Breast epithelium (tissue), 4 donors: ENCODE measurements at regions not wholly inside any gene's neighbourhood (a gene's known extent, or its start where the extent isn't known, plus 50 kb on each side); places are given as distances from the start of the nearest gene placed in this dataset.

ENCODE experiments used
- DNase-seq, 2 donors: peaks; one replicate each; pipeline ENCODE4 v3.0.0-alpha.2; 2019; ENCODE audit warnings: low spot score in 2 of 2
- H3K27ac ChIP-seq, 2 donors: fragments of 200-600 bp; sonication (generic) in 1 of 2; one replicate each; pipeline ENCODE4 v1.5.1; 2016 to 2019; ENCODE audit warnings: mild to moderate bottlenecking in 1 of 2
- H3K27me3 ChIP-seq, 2 donors: fragments of 200-600 bp; sonication (generic) in 1 of 2; one replicate each; pipeline versions ENCODE4 v1.5.1 to v1.6.0; 2017 to 2019; ENCODE audit warnings: control low read depth in 1 of 2, mild to moderate bottlenecking in 1 of 2
- H3K36me3 ChIP-seq: fragments of 200-600 bp; one replicate; pipeline ENCODE4 v1.5.1; 2019
- H3K4me1 ChIP-seq, 2 donors: fragments of 200-600 bp; sonication (generic); one replicate each; pipeline ENCODE4 v1.5.1; 2016 to 2019; ENCODE audit warnings: control low read depth in 1 of 2
- H3K4me3 ChIP-seq, 3 donors: fragments of 200-600 bp; sonication (generic); 1 replicate in 2 of 3; 2 replicates in 1 of 3; pipeline ENCODE4 v1.5.1; 2016 to 2019; ENCODE audit warnings: mild to moderate bottlenecking in 3 of 3, moderate library complexity in 2 of 3
- H3K9me3 ChIP-seq, 2 donors: fragments of 200-600 bp; sonication (generic) in 1 of 2; one replicate each; pipeline ENCODE4 v1.5.1; 2016 to 2019; ENCODE audit warnings: control low read depth in 1 of 2
- CTCF ChIP-seq, 3 donors: fragments of 450-650 bp; IDR thresholded peaks; one replicate each; pipeline ENCODE4 v1.5.1; 2016 to 2017; ENCODE audit warnings: antibody characterized with exemption in 3 of 3, mild to moderate bottlenecking in 3 of 3, moderate library complexity in 3 of 3
- POLR2A ChIP-seq: fragments of 450-650 bp; IDR thresholded peaks from one replicate; pipeline ENCODE4 v1.6.1; 2016; ENCODE audit warnings: antibody characterized with exemption, mild to moderate bottlenecking, moderate library complexity
- POLR2AphosphoS5 ChIP-seq, 3 donors: sonication (generic); formaldehyde crosslinking; IDR thresholded peaks; one replicate each; pipeline ENCODE4 v1.6.1; 2017; ENCODE audit warnings: antibody characterized with exemption in 3 of 3
- intact Hi-C: fragments of 100-400 bp; cut with DNase I; formaldehyde crosslinking; loops from one replicate; pipeline ENCODE4 v1.15.1; 2023; ENCODE audit warnings: low total_unique reads

GRCh38 chr4:96524311-96524875, 684.5 kb downstream of the PDHA2 start:
- Histone ChIP-seq H3K36me3 (no peaks in the 10 kb centered on the region), H3K9me3 (no peaks in the 10 kb centered on the region), H3K4me3 (no peak overlapping the region), H3K27ac (no peak overlapping the region), H3K4me1 (no peaks in the 10 kb centered on the region), H3K27me3 (no peaks in the 10 kb centered on the region)
- TF ChIP-seq CTCF (IDR thresholded peaks at IDR 0.05) (no peak), POLR2AphosphoS5 (IDR thresholded peaks at IDR 0.05) (no peak), POLR2A (no peak)
- no peak for DNase-seq
- intact Hi-C loops, result no loop called here

DNA sequence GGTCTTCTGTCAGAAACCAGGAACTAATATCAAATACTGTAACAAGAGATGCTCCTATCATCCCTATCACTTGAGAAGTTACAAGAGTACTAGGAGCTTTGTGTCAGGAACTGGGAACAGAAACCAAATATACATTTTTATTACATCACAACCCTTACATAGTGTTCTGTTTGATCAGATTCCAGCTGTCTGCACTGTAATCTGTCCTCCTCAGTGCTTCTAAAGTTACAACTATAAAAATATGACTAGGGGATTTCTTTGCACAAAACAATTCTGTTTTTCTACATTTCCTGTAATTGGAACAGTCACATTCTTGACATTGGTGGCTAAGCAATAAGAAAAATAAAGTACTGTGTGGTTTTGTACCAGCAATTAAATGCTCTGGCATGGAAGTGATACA, 686.0 kb downstream of the PDHA2 start:
- no peak overlapping the region for H3K27ac ChIP-seq
- intact Hi-C loops, result loop anchor here (5.0 kb wide), 1 partner anchor 579 kb away; no protein-coding TSS in a partner anchor
- TF ChIP-seq CTCF (IDR thresholded peaks at IDR 0.05) (no peak), POLR2AphosphoS5 (IDR thresholded peaks at IDR 0.05) (no peak), POLR2A (no peak)
- H3K36me3 ChIP-seq, result no peaks in the 10 kb centered on the region
- DNase-seq, result no peak
- H3K4me3 ChIP-seq, result no peak overlapping the region
- H3K27me3 ChIP-seq, result no peaks in the 10 kb centered on the region
- no peaks in the 10 kb centered on the region for H3K4me1 ChIP-seq
- H3K9me3 ChIP-seq, result no peaks in the 10 kb centered on the region

DNA sequence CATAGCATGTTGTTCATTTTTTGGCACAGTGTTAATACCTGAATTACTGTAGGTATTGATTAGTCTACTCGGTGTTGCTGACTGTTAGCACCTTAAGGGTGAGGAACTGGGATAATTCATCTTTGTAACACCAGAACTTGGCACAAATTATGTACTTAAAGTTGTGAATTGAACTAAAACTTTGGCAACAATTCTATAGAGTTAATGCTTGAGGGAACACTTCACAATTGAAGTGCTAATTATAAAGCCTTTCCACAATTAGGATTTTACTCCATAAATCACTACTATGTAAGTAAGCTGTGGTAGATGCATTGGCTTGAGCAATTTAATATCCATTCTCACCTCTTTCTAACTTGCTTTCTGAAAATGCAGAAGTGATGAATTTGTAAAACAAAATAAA, 686.7 kb downstream of the PDHA2 start:
- Histone ChIP-seq H3K27me3 (no peaks in the 10 kb centered on the region), H3K4me3 (no peak overlapping the region), H3K4me1 (no peaks in the 10 kb centered on the region), H3K36me3 (no peaks in the 10 kb centered on the region), H3K27ac (no peak overlapping the region), H3K9me3 (no peaks in the 10 kb centered on the region)
- TF ChIP-seq POLR2A (no peak), CTCF (IDR thresholded peaks at IDR 0.05) (no peak), POLR2AphosphoS5 (IDR thresholded peaks at IDR 0.05) (no peak)
- no peak for DNase-seq
- intact Hi-C loops, result loop anchor here (5.0 kb wide), 1 partner anchor 579 kb away; no protein-coding TSS in a partner anchor

DNA sequence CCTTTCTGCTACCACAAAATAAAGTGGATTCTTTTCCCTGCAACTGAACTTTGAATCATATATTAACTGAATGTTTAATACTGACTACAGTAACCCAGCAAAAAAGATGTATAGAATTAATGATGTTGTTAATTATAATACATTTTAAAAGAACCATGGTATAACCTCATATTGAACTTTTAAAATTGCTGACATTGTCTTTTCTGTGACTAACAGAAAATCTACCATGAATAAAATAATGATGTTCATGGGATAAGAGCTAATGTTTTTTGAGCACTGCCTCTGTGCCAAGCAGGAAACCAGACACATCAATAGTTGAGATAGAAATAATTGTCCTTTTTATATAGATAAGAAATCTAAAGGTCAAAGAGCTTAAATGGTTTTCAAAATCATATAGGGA, 691.9 kb downstream of the PDHA2 start:
- no peak overlapping the region for H3K4me3 ChIP-seq
- no peak for TF ChIP-seq POLR2AphosphoS5 (IDR thresholded peaks at IDR 0.05)
- TF ChIP-seq POLR2A, result no peak
- no peaks in the 10 kb centered on the region for H3K27me3 ChIP-seq
- no peaks in the 10 kb centered on the region for H3K4me1 ChIP-seq
- no peak for DNase-seq
- no peaks in the 10 kb centered on the region for H3K36me3 ChIP-seq
- no peak overlapping the region for H3K27ac ChIP-seq
- no peaks in the 10 kb centered on the region for H3K9me3 ChIP-seq
- intact Hi-C loops, result no loop called here

- DNase-seq, result no peak
- TF ChIP-seq CTCF (IDR thresholded peaks at IDR 0.05) (no peak), POLR2AphosphoS5 (IDR thresholded peaks at IDR 0.05) (no peak), POLR2A (no peak)
- no peaks in the 10 kb centered on the region for H3K27me3 ChIP-seq
- H3K9me3 ChIP-seq, result no peaks in the 10 kb centered on the region
- H3K4me1 ChIP-seq, result no peaks in the 10 kb centered on the region
- no peak overlapping the region for H3K4me3 ChIP-seq
- H3K27ac ChIP-seq, result no peak overlapping the region
- no peaks in the 10 kb centered on the region for H3K36me3 ChIP-seq
- intact Hi-C loops, result no loop called here
These were observed 703.5 kb downstream of the PDHA2 start for GRCh38 chr4:96543346-96543745.

- H3K4me3 ChIP-seq, result no peak overlapping the region
- H3K27ac ChIP-seq, result no peak overlapping the region
- no peaks in the 10 kb centered on the region for H3K4me1 ChIP-seq
- DNase-seq, result no peak
- H3K27me3 ChIP-seq, result no peaks in the 10 kb centered on the region
- TF ChIP-seq POLR2AphosphoS5 (IDR thresholded peaks at IDR 0.05), result no peak
- no peak for TF ChIP-seq CTCF (IDR thresholded peaks at IDR 0.05)
- TF ChIP-seq POLR2A, result no peak
- intact Hi-C loops, result no loop called here
- H3K36me3 ChIP-seq, result no peaks in the 10 kb centered on the region
- no peaks in the 10 kb centered on the region for H3K9me3 ChIP-seq
These were observed 718.6 kb downstream of the PDHA2 start for GRCh38 chr4:96558466-96558865.
